ENCODE measurements at regions not wholly inside any gene's neighbourhood (a gene's known extent, or its start where the extent isn't known, plus 50 kb on each side); places are given as distances from the start of the nearest gene placed in this dataset.
A peak's percentile ranks its signal among the peaks of the same experiment; 100 is the strongest.

GRCh38 chrX:139206914-139207313, 323.6 kb upstream of the F9 start:
- no peak for DNase-seq (ENCODE audit: low read depth)
- H3K4me3 ChIP-seq (ENCODE audit: low read depth, low read length) = no peak overlapping the region
- TF ChIP-seq CTCF (IDR thresholded peaks at IDR 0.05; ENCODE audit: insufficient read depth, low read length) = no peak

- DNase-seq (ENCODE audit: low read depth) = peak; percentile 19
- H3K4me3 ChIP-seq (ENCODE audit: low read depth, low read length) = peak overlapping the region; percentile 66
- TF ChIP-seq CTCF (IDR thresholded peaks at IDR 0.05; ENCODE audit: insufficient read depth, low read length) = no peak
Observed at GRCh38 chrX:139204898-139205667, 325.5 kb upstream of the F9 start.

- no peak for TF ChIP-seq CTCF (IDR thresholded peaks at IDR 0.05; ENCODE audit: insufficient read depth, low read length)
- DNase-seq (ENCODE audit: low read depth) = peak; percentile 6
- H3K4me3 ChIP-seq (ENCODE audit: low read depth, low read length) = peak overlapping the region; percentile 66
Observed at GRCh38 chrX:139204571-139204897, 326.0 kb upstream of the F9 start.

GRCh38 chrX:139203651-139204570, 326.6 kb upstream of the F9 start:
- H3K4me3 ChIP-seq (ENCODE audit: low read depth, low read length) = peak overlapping the region; percentile 66
- TF ChIP-seq CTCF (IDR thresholded peaks at IDR 0.05; ENCODE audit: insufficient read depth, low read length) = no peak
- DNase-seq (ENCODE audit: low read depth) = peak; percentile 25

GRCh38 chrX:139202742-139203420, 327.7 kb upstream of the F9 start:
- DNase-seq (ENCODE audit: low read depth) = no peak
- peak overlapping the region; percentile 33 for H3K4me3 ChIP-seq (ENCODE audit: low read depth, low read length)
- TF ChIP-seq CTCF (IDR thresholded peaks at IDR 0.05; ENCODE audit: insufficient read depth, low read length) = no peak

GRCh38 chrX:139201924-139202323, 328.6 kb upstream of the F9 start:
- DNase-seq (ENCODE audit: low read depth) = peak; percentile 2
- TF ChIP-seq CTCF (IDR thresholded peaks at IDR 0.05; ENCODE audit: insufficient read depth, low read length) = no peak
- no peak overlapping the region for H3K4me3 ChIP-seq (ENCODE audit: low read depth, low read length)

All from fibroblast of the aortic adventitia (primary cell).